Panc1 (cell line): ENCODE measurements at regions not wholly inside any gene's neighbourhood (a gene's known extent, or its start where the extent isn't known, plus 50 kb on each side); places are given as distances from the start of the nearest gene placed in this dataset.

Source experiments
- POLR2AphosphoS5 ChIP-seq: IDR thresholded peaks from 2 replicates; pipeline ENCODE4 v1.6.1; 2012; ENCODE audit warnings: mild to moderate bottlenecking, low read depth, low read length, moderate library complexity
- TCF7L2 ChIP-seq: IDR thresholded peaks from 2 replicates; pipeline ENCODE4 v1.6.1; 2011; ENCODE audit warnings: mild to moderate bottlenecking, low read depth, low read length, inconsistent platforms

GRCh38 chr1:221933814-221934213 is 191.9 kb upstream of the DUSP10 start:
- TF ChIP-seq POLR2AphosphoS5: no peak
- no peak for TF ChIP-seq TCF7L2
